ENCODE measurements at regions not wholly inside any gene's neighbourhood (a gene's known extent, or its start where the extent isn't known, plus 50 kb on each side); places are given as distances from the start of the nearest gene placed in this dataset.

DNA sequence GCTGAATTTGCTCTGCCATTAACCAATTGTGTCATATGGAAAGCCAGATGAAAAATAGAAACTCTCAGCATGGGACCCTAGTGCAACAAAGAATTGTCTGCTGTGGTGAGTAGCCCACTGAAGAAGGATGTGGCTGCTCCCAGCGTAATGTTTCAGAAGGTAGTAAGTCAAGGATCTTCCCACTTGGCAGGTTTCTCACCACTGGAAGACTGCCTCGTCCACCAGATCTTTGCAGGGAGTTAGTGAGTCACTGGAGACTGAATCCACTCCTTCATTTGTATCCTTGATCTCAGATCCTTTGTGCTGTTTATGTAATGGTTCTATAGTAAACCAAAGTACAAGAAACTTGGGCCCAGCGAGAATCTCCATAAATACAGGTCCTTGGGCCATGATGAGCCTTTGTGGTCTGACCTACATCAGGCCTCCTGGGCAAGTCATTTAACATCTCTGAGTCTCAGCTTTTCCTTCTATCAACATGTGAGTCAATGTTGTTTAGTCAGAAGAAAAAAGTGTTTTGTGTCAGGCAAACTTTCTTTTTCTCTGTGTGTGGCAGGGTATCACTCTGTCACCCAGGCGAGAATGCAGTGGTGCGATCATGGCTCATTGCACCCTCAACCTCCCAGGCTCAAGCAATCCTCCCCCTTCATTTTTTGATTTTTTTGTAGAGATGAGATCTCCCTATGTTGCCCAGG, 78.0 kb upstream of the CCDC160 start (continued):
- TF ChIP-seq, protein P1, sequence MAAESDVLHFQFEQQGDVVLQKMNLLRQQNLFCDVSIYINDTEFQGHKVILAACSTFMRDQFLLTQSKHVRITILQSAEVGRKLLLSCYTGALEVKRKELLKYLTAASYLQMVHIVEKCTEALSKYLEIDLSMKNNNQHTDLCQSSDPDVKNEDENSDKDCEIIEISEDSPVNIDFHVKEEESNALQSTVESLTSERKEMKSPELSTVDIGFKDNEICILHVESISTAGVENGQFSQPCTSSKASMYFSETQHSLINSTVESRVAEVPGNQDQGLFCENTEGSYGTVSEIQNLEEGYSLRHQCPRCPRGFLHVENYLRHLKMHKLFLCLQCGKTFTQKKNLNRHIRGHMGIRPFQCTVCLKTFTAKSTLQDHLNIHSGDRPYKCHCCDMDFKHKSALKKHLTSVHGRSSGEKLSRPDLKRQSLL (tag by site-specific recombination; IDR thresholded peaks at IDR 0.05) = no peak

DNA sequence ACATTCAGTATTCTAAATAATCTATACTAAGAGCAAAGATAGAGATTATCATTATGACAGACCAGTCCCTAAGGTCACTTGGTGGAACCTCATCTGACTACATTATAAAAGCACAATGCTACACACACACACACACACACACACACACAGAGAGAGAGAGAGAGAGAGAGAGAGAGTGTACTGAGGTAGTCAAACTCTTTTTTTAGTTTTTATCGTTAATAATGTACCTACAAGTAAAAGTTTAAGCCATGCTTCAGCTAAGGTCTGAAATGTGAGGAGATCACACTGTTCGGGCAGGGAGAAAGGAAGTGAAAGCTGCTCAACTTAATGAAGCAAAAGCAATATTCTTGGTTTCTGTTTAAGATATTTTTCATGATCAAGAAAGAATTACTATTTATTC, 75.8 kb upstream of the CCDC160 start:
- no peaks in the 10 kb centered on the region for H3K36me3 ChIP-seq (ENCODE audit: control insufficient read depth in 2 of 2, insufficient read depth in 1 of 2, low read length in 2 of 2)
- no peak overlapping the region for H3K27ac ChIP-seq (ENCODE audit: extremely low read depth, low read depth, low read length)
- no peaks in the 10 kb centered on the region for H3K4me1 ChIP-seq (ENCODE audit: control insufficient read depth, insufficient read depth, low read length)
- POLR2A ChIA-PET = no interaction called here
- CTCF ChIA-PET = interaction anchor here (0.6 kb wide), 1 partner anchor 1868 kb away, joined by 3 read pairs; no protein-coding TSS in a partner anchor
- TF ChIP-seq ZBTB20 (tag by site-specific recombination; IDR thresholded peaks at IDR 0.05) = no peak
- TF ChIP-seq GLI2 (tag by site-specific recombination; IDR thresholded peaks at IDR 0.05; ENCODE audit: borderline replicate concordance, low read depth) = no peak
- TF ChIP-seq ZNF174 (tag by site-specific recombination; IDR thresholded peaks at IDR 0.05) = no peak
- no peak for TF ChIP-seq ZNF48 (tag by site-specific recombination; IDR thresholded peaks at IDR 0.05)
- TF ChIP-seq, protein P2, sequence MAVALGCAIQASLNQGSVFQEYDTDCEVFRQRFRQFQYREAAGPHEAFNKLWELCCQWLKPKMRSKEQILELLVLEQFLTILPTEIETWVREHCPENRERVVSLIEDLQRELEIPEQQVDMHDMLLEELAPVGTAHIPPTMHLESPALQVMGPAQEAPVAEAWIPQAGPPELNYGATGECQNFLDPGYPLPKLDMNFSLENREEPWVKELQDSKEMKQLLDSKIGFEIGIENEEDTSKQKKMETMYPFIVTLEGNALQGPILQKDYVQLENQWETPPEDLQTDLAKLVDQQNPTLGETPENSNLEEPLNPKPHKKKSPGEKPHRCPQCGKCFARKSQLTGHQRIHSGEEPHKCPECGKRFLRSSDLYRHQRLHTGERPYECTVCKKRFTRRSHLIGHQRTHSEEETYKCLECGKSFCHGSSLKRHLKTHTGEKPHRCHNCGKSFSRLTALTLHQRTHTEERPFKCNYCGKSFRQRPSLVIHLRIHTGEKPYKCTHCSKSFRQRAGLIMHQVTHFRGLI (tag by site-specific recombination; IDR thresholded peaks at IDR 0.05) = no peak
- TF ChIP-seq, protein P3, sequence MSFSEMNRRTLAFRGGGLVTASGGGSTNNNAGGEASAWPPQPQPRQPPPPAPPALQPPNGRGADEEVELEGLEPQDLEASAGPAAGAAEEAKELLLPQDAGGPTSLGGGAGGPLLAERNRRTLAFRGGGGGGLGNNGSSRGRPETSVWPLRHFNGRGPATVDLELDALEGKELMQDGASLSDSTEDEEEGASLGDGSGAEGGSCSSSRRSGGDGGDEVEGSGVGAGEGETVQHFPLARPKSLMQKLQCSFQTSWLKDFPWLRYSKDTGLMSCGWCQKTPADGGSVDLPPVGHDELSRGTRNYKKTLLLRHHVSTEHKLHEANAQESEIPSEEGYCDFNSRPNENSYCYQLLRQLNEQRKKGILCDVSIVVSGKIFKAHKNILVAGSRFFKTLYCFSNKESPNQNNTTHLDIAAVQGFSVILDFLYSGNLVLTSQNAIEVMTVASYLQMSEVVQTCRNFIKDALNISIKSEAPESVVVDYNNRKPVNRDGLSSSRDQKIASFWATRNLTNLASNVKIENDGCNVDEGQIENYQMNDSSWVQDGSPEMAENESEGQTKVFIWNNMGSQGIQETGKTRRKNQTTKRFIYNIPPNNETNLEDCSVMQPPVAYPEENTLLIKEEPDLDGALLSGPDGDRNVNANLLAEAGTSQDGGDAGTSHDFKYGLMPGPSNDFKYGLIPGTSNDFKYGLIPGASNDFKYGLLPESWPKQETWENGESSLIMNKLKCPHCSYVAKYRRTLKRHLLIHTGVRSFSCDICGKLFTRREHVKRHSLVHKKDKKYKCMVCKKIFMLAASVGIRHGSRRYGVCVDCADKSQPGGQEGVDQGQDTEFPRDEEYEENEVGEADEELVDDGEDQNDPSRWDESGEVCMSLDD (tag by site-specific recombination; IDR thresholded peaks at IDR 0.05) = no peak
- TF ChIP-seq, protein P4, sequence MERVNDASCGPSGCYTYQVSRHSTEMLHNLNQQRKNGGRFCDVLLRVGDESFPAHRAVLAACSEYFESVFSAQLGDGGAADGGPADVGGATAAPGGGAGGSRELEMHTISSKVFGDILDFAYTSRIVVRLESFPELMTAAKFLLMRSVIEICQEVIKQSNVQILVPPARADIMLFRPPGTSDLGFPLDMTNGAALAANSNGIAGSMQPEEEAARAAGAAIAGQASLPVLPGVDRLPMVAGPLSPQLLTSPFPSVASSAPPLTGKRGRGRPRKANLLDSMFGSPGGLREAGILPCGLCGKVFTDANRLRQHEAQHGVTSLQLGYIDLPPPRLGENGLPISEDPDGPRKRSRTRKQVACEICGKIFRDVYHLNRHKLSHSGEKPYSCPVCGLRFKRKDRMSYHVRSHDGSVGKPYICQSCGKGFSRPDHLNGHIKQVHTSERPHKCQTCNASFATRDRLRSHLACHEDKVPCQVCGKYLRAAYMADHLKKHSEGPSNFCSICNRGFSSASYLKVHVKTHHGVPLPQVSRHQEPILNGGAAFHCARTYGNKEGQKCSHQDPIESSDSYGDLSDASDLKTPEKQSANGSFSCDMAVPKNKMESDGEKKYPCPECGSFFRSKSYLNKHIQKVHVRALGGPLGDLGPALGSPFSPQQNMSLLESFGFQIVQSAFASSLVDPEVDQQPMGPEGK (tag by site-specific recombination; IDR thresholded peaks at IDR 0.05) = no peak
- no peaks in the 10 kb centered on the region for H3K9me3 ChIP-seq (ENCODE audit: control insufficient read depth, insufficient read depth, low read depth, low read length)
- H3K4me3 ChIP-seq (ENCODE audit: low read depth, low read length) = no peak overlapping the region

DNA sequence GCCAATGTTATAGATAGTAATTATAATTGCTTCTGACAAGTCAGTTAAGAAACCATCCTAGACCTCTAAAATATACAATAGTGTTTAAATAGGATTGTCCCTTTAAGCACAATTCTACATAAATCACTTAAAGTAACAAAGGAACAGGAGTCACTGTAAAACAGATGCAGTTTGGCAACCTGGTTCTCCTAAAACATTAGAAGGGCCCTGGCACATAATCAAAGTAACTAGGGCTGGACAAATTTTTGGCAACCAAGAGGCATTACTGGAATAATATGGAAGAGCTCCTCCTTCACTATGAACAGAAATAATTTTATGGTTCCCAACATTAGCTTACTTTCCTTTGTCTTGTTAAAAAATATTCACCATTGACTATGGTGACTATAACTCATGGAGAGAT, 75.0 kb upstream of the CCDC160 start:
- no peaks in the 10 kb centered on the region for H3K36me3 ChIP-seq (ENCODE audit: control insufficient read depth in 2 of 2, insufficient read depth in 1 of 2, low read length in 2 of 2)
- H3K4me3 ChIP-seq (ENCODE audit: low read depth, low read length) = no peak overlapping the region
- ChIA-PET CTCF (interaction anchor here (0.6 to 0.8 kb wide), 2 partner anchors 9 to 1869 kb away, joined by 3 read pairs; no protein-coding TSS in a partner anchor), POLR2A (no interaction called here)
- no peaks in the 10 kb centered on the region for H3K4me1 ChIP-seq (ENCODE audit: control insufficient read depth, insufficient read depth, low read length)
- no peaks in the 10 kb centered on the region for H3K9me3 ChIP-seq (ENCODE audit: control insufficient read depth, insufficient read depth, low read depth, low read length)
- H3K27ac ChIP-seq (ENCODE audit: extremely low read depth, low read depth, low read length) = no peak overlapping the region
- no peak for TF ChIP-seq ZNF19 (tag by site-specific recombination; IDR thresholded peaks at IDR 0.05; ENCODE audit: low read depth)
- no peak for TF ChIP-seq ZNF558 (tag by site-specific recombination; IDR thresholded peaks at IDR 0.05)
- TF ChIP-seq MZF1 (tag by site-specific recombination; IDR thresholded peaks at IDR 0.05; ENCODE audit: borderline replicate concordance) = no peak
- no peak for TF ChIP-seq KLF9 (tag by site-specific recombination; IDR thresholded peaks at IDR 0.05; ENCODE audit: low read depth)
- TF ChIP-seq, protein P5, sequence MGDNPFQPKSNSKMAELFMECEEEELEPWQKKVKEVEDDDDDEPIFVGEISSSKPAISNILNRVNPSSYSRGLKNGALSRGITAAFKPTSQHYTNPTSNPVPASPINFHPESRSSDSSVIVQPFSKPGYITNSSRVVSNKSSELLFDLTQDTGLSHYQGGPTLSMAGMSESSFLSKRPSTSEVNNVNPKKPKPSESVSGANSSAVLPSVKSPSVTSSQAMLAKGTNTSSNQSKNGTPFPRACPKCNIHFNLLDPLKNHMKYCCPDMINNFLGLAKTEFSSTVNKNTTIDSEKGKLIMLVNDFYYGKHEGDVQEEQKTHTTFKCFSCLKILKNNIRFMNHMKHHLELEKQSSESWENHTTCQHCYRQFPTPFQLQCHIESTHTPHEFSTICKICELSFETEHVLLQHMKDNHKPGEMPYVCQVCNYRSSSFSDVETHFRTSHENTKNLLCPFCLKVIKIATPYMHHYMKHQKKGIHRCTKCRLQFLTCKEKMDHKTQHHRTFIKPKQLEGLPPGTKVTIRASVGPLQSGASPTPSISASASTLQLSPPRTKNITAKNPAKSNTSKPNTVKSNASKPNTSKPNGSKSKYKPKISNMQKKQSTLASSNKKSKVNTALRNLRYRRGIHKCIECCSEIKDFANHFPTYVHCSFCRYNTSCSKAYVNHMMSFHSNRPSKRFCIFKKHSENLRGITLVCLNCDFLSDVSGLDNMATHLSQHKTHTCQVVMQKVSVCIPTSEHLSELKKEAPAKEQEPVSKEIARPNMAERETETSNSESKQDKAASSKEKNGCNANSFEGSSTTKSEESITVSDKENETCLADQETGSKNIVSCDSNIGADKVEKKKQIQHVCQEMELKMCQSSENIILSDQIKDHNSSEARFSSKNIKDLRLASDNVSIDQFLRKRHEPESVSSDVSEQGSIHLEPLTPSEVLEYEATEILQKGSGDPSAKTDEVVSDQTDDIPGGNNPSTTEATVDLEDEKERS (tag by site-specific recombination; IDR thresholded peaks at IDR 0.05) = no peak
- TF ChIP-seq, protein P6, sequence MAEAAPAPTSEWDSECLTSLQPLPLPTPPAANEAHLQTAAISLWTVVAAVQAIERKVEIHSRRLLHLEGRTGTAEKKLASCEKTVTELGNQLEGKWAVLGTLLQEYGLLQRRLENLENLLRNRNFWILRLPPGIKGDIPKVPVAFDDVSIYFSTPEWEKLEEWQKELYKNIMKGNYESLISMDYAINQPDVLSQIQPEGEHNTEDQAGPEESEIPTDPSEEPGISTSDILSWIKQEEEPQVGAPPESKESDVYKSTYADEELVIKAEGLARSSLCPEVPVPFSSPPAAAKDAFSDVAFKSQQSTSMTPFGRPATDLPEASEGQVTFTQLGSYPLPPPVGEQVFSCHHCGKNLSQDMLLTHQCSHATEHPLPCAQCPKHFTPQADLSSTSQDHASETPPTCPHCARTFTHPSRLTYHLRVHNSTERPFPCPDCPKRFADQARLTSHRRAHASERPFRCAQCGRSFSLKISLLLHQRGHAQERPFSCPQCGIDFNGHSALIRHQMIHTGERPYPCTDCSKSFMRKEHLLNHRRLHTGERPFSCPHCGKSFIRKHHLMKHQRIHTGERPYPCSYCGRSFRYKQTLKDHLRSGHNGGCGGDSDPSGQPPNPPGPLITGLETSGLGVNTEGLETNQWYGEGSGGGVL (tag by site-specific recombination; IDR thresholded peaks at IDR 0.05) = no peak
- no peak for TF ChIP-seq ZNF146 (tag by site-specific recombination; IDR thresholded peaks at IDR 0.05)
- no peak for TF ChIP-seq ZNF202 (tag by site-specific recombination; IDR thresholded peaks at IDR 0.05; ENCODE audit: borderline replicate concordance)
- TF ChIP-seq ZNF174 (tag by site-specific recombination; IDR thresholded peaks at IDR 0.05) = no peak

All from HEK293 (cell line).